ENCODE measurements at regions not wholly inside any gene's neighbourhood (a gene's known extent, or its start where the extent isn't known, plus 50 kb on each side); places are given as distances from the start of the nearest gene placed in this dataset.

DNA sequence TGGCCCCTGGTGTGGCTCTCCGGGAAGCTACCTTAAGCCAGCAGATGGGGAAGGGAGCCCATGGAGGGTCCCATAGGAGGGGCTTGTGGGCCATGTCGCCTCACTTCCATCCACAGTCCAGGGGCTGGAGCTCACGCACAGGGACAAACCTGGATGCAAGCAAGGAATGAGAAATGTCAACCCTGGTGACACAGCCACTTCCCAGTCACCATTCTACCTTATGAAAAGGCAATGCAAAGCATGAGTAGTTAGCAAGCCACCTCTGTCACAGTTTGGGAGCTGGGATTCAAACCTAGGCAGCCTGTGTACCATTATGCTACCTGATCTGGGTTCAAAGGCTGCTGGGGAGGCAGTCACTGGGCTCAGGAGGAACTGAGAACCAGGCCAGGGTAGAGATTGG lies 170.0 kb upstream of the KLHL29 start:
- no peak overlapping the region for H2AK9ac ChIP-seq (replicated peaks; ENCODE audit: low read depth, low read length, poor library complexity)
- dilution Hi-C loops (cut with HindIII; ENCODE audit: low sequenced_read_pairs, unreplicated experiment) (no loop called here), in situ Hi-C loops (cut with MboI; ENCODE audit: low sequenced_read_pairs) (no loop called here), intact Hi-C loops (cut with micrococcal nuclease) (no loop called here)
- no peak overlapping the region for H3K56ac ChIP-seq (ENCODE audit: extremely low read depth, insufficient read depth, low read length)
- H3K9ac ChIP-seq (ENCODE audit: low read depth, low read length), result no peak overlapping the region
- no peak overlapping the region for H2BK15ac ChIP-seq (ENCODE audit: low read depth, low read length)
- H4K91ac ChIP-seq (ENCODE audit: insufficient read depth, low read depth, low read length), result no peak overlapping the region
- H3K27me3 ChIP-seq (ENCODE audit: control insufficient read depth, insufficient read depth, low read length), result no peaks in the 10 kb centered on the region; the same call in 1 of the 2 replicates
- no peak overlapping the region for H3K27ac ChIP-seq (ENCODE audit: insufficient read depth, low read length)
- H3K18ac ChIP-seq (ENCODE audit: low read depth, low read length), result no peak overlapping the region
- no peak overlapping the region for H3K4me2 ChIP-seq (ENCODE audit: low read depth, low read length)
- 37% methylated on average over 2 of the region's 3 CpGs; no CpG with 5 or more reads in 1 of the 2 experiments for WGBS, 2 experiments (ENCODE audit: extremely low coverage in 2 of 2, insufficient read length in 1 of 2)
- H3K79me1 ChIP-seq (ENCODE audit: low read depth in 1 of 2, low read length in 2 of 2), result no peaks in the 10 kb centered on the region
- H3K9me1 ChIP-seq (ENCODE audit: insufficient read depth, low read length), result no peaks in the 10 kb centered on the region; the same call in 1 of the 2 replicates
- no peak overlapping the region for H2AK5ac ChIP-seq (ENCODE audit: low read depth, low read length)
- no peak overlapping the region for H4K8ac ChIP-seq (ENCODE audit: low read depth in 2 of 2, low read length in 2 of 2)
- no peaks in the 10 kb centered on the region for H4K20me1 ChIP-seq (ENCODE audit: insufficient read depth, low read length)
- DNase-seq, result no peak
- no peak overlapping the region for H3K23ac ChIP-seq (ENCODE audit: low read depth, low read length)
- no peak for ATAC-seq (ENCODE audit: low read depth)
- no peak overlapping the region for H2BK5ac ChIP-seq (ENCODE audit: low read depth, low read length, poor library complexity, severe bottlenecking)
- H2BK20ac ChIP-seq (ENCODE audit: low read depth, low read length), result no peak overlapping the region
- H3K14ac ChIP-seq (replicated peaks; ENCODE audit: low read depth, low read length), result no peak overlapping the region
- H3K4me1 ChIP-seq (ENCODE audit: control insufficient read depth, insufficient read depth, low read length), result no peaks in the 10 kb centered on the region
- CTCF ChIA-PET, result no interaction called here
- no peak for TF ChIP-seq CEBPB (IDR thresholded peaks at IDR 0.05; ENCODE audit: low read depth, low read length)
- TF ChIP-seq FOS (IDR thresholded peaks at IDR 0.05; ENCODE audit: low read depth, low read length), result no peak
- TF ChIP-seq RAD21 (IDR thresholded peaks at IDR 0.05; ENCODE audit: low read length), result no peak
- no peak for TF ChIP-seq SMC3 (IDR thresholded peaks at IDR 0.05; ENCODE audit: low read depth, low read length)
- no peak for TF ChIP-seq POLR2A (IDR thresholded peaks at IDR 0.05; ENCODE audit: low read depth, low read length)
- no peak for TF ChIP-seq ELK1 (IDR thresholded peaks at IDR 0.05; ENCODE audit: borderline replicate concordance, low read depth, low read length)
- no peak for TF ChIP-seq NFE2L2 (IDR thresholded peaks at IDR 0.05; ENCODE audit: low read depth, low read length)
- TF ChIP-seq CHD1 (IDR thresholded peaks at IDR 0.05; ENCODE audit: low read depth, low read length), result no peak
- TF ChIP-seq MAZ (IDR thresholded peaks at IDR 0.05; ENCODE audit: borderline replicate concordance, low read depth, low read length), result no peak
- TF ChIP-seq MAFK (IDR thresholded peaks at IDR 0.05; ENCODE audit: low read depth, low read length), result no peak
- TF ChIP-seq BHLHE40 (IDR thresholded peaks at IDR 0.05; ENCODE audit: low read depth, low read length), result no peak
- no peak for TF ChIP-seq MXI1 (IDR thresholded peaks at IDR 0.05; ENCODE audit: borderline replicate concordance, low read depth, low read length)
- no peak for TF ChIP-seq RCOR1 (IDR thresholded peaks at IDR 0.05; ENCODE audit: insufficient replicate concordance, low read length)
- H2AFZ ChIP-seq (replicated peaks; ENCODE audit: low read length, poor library complexity), result no peak overlapping the region
- no peak overlapping the region for H2BK120ac ChIP-seq (ENCODE audit: low read depth, low read length)
- H3K4ac ChIP-seq (ENCODE audit: low read depth, low read length), result no peak overlapping the region
- no peaks in the 10 kb centered on the region for H3K9me3 ChIP-seq (ENCODE audit: control insufficient read depth, insufficient read depth, low read length)
- no peak overlapping the region for H3K4me3 ChIP-seq (ENCODE audit: insufficient read depth, low read depth, low read length)
- H4K5ac ChIP-seq (ENCODE audit: low read depth, low read length), result no peak overlapping the region
- H3K36me3 ChIP-seq (ENCODE audit: control insufficient read depth, insufficient read depth, low read length), result no peaks in the 10 kb centered on the region
- POLR2A ChIA-PET (ENCODE audit: unreplicated experiment), result no interaction called here
- BruUV-seq (replicated peaks), result no TSS peak

Measured in IMR-90 (cell line).